Prostate gland (tissue), 2 donors: ENCODE measurements at regions not wholly inside any gene's neighbourhood (a gene's known extent, or its start where the extent isn't known, plus 50 kb on each side); places are given as distances from the start of the nearest gene placed in this dataset.

Experiments
- DNase-seq: peaks from one replicate; pipeline ENCODE4 v3.0.0-alpha.2; 2019; ENCODE audit warnings: low spot score
- H3K27ac ChIP-seq, 2 donors: fragments of 200-600 bp; sonication (generic); 2 replicates each; pipeline ENCODE4 v1.5.1; 2017 to 2019
- H3K27me3 ChIP-seq: fragments of 200-600 bp; sonication (generic); replicated peaks from 2 replicates; pipeline ENCODE4 v1.5.1; 2019; ENCODE audit not compliant: insufficient read depth
- H3K36me3 ChIP-seq, 2 donors: fragments of 200-600 bp; sonication (generic); 1 replicate in 1 of 2; 2 replicates in 1 of 2; pipeline versions ENCODE4 v1.5.1 to v1.8.1; 2017 to 2019
- H3K4me1 ChIP-seq: fragments of 200-600 bp; sonication (generic); replicated peaks from 2 replicates; pipeline ENCODE4 v1.5.1; 2019
- H3K4me3 ChIP-seq, 2 donors: fragments of 200-600 bp; sonication (generic); 2 replicates each; pipeline ENCODE4 v1.5.1; 2017 to 2019
- H3K9me3 ChIP-seq: fragments of 200-600 bp; sonication (generic); 2 replicates; pipeline ENCODE4 v1.5.1; 2017
- CTCF ChIP-seq, 4 experiments: fragments of 200-600 bp in 2 of 4; fragments of 450-650 bp in 2 of 4; sonication (generic) in 2 of 4; IDR thresholded peaks; 1 replicate in 3 of 4; 2 replicates in 1 of 4; pipeline ENCODE4 v1.5.1; 2016 to 2019; ENCODE audit warnings: antibody characterized with exemption in 4 of 4, mild to moderate bottlenecking in 2 of 4, moderate library complexity in 2 of 4
- POLR2A ChIP-seq: fragments of 450-650 bp; IDR thresholded peaks from one replicate; pipeline ENCODE4 v1.6.1; 2016; ENCODE audit warnings: antibody characterized with exemption, mild to moderate bottlenecking
- POLR2AphosphoS5 ChIP-seq: sonication (generic); formaldehyde crosslinking; IDR thresholded peaks from one replicate; pipeline ENCODE4 v1.6.1; 2017; ENCODE audit warnings: antibody characterized with exemption
- WGBS: methylation state at CpG from one replicate; pipeline ENCODE4 v1.1.5; 2018; 5-methylcytosine and 5-hydroxymethylcytosine counted together
- intact Hi-C: fragments of 100-400 bp; cut with DNase I; formaldehyde crosslinking; loops from one replicate; pipeline ENCODE4 v1.14.2; 2022

- H3K9me3 ChIP-seq, result no peaks in the 10 kb centered on the region
- DNase-seq, result no peak
- intact Hi-C loops, result no loop called here
- no peak overlapping the region for H3K4me3 ChIP-seq
- H3K4me1 ChIP-seq, result no peaks in the 10 kb centered on the region
- no peaks in the 10 kb centered on the region for H3K36me3 ChIP-seq
- H3K27me3 ChIP-seq, result no peaks in the 10 kb centered on the region
- 82% methylated on average over 6 of the region's 6 CpGs for whole genome bisulfite sequencing
- TF ChIP-seq POLR2AphosphoS5 (no peak), POLR2A (no peak), CTCF (IDR thresholded peaks at IDR 0.05) (no peak)
- H3K27ac ChIP-seq, result no peak overlapping the region
These were observed 159.5 kb upstream of the GRAMD2B start for GRCh38 chr5:126263591-126264184.

GRCh38 chr5:126265917-126266316 is 157.3 kb upstream of the GRAMD2B start:
- Histone ChIP-seq H3K4me1 (no peaks in the 10 kb centered on the region), H3K36me3 (no peaks in the 10 kb centered on the region), H3K9me3 (no peaks in the 10 kb centered on the region), H3K4me3 (no peak overlapping the region), H3K27ac (no peak overlapping the region), H3K27me3 (no peaks in the 10 kb centered on the region)
- DNase-seq, result peak; percentile 14
- WGBS, result 49% methylated on average over 4 of the region's 4 CpGs
- intact Hi-C loops, result no loop called here
- TF ChIP-seq POLR2AphosphoS5 (no peak), POLR2A (no peak), CTCF (IDR thresholded peaks at IDR 0.05) (no peak)

- no peaks in the 10 kb centered on the region for H3K9me3 ChIP-seq
- H3K4me3 ChIP-seq, result no peak overlapping the region
- H3K4me1 ChIP-seq, result no peaks in the 10 kb centered on the region
- 88% methylated on average over 4 of the region's 4 CpGs for WGBS
- intact Hi-C loops, result no loop called here
- DNase-seq, result no peak
- H3K36me3 ChIP-seq, result no peaks in the 10 kb centered on the region
- no peak overlapping the region for H3K27ac ChIP-seq
- TF ChIP-seq CTCF (IDR thresholded peaks at IDR 0.05) (no peak), POLR2AphosphoS5 (no peak), POLR2A (no peak)
- no peaks in the 10 kb centered on the region for H3K27me3 ChIP-seq
These were observed 155.8 kb upstream of the GRAMD2B start for GRCh38 chr5:126267438-126267837.

GRCh38 chr5:126268697-126269315 is 154.4 kb upstream of the GRAMD2B start:
- WGBS, result 44% methylated on average over 3 of the region's 3 CpGs

More at GRCh38 chr5:126268697-126269315, 154.4 kb upstream of the GRAMD2B start:
- no peaks in the 10 kb centered on the region for H3K9me3 ChIP-seq
- intact Hi-C loops, result no loop called here
- no peaks in the 10 kb centered on the region for H3K27me3 ChIP-seq
- H3K27ac ChIP-seq, result no peak overlapping the region
- H3K4me1 ChIP-seq, result no peaks in the 10 kb centered on the region
- no peaks in the 10 kb centered on the region for H3K36me3 ChIP-seq
- no peak overlapping the region for H3K4me3 ChIP-seq
- DNase-seq, result no peak
- TF ChIP-seq POLR2AphosphoS5 (peak; percentile 20), CTCF (IDR thresholded peaks at IDR 0.05) (no peak), POLR2A (no peak)
